ENCODE measurements at regions not wholly inside any gene's neighbourhood (a gene's known extent, or its start where the extent isn't known, plus 50 kb on each side); places are given as distances from the start of the nearest gene placed in this dataset.

DNA sequence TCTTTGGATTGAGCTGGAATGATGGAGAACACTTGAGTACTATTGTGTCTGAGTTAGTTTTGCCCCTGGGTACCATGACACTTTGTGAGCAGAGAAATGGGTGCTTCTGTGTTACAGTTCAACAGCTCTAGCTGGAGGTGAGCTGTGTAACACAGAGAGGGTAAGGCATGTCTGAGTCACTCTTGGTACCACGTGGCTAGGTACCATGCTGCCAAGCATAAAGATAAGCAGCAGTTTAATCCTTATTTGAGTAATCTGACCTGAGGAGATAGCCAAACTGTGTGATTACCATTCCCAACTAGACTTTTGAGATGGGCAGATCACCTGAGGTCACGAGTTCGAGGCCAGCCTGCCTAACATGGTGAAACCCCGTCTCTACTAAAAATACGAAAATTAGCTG lies 122.0 kb downstream of the OLFM4 start:
- DNase-seq = no peak

DNA sequence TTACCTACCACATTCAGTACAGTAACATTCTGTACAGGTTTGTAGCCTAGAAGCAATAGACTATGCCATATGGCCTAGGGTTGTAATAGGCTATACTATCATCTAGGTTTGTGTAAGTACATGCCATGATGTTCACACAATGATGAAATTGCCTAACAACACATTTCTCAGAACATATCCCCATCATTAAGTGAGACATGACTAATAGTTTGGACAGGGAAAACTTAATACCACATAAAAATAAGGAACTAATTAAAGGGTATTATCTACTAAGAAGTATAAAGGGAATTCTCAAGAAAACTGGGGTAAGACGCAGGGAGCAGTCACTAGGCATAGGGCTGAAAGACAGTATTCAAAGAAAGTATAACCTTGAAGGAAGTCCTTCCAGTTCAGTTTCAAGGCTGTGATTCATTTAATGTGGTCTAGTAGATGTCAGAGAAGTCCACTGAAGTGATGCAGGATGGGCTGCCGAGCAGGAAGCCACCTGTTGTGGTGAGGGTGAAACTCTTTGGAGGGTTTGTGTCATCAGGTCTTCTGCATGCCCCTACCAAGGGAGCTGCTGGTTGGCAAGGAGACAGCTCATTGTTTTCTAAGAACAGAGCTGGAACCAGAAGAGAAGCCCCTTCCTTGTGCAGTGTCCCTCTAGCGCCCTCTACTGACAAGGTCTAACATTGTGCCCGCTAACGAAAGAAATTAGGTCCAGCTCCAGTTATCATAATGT lies 122.9 kb downstream of the OLFM4 start:
- peak in 1 of 5 experiments; percentile 67 for DNase-seq

DNA sequence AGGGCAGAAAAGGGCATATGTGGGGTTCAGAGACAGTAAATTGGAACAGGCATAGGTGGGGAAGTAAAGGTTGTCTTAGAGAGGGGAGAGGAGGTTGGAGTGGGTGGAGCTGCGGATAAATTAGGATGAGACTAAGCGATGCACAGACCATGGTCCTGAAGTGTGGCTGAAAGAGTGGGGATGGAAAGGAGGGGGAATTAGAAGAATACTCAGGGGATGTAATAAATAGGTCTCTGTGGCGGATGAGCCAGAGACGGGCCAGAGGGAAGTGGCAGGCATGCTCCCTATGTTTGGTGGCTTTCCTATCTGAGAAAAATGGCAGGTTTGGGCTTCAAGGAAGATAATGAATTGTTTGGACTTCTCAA lies 123.4 kb downstream of the OLFM4 start:
- DNase-seq = no peak

DNA sequence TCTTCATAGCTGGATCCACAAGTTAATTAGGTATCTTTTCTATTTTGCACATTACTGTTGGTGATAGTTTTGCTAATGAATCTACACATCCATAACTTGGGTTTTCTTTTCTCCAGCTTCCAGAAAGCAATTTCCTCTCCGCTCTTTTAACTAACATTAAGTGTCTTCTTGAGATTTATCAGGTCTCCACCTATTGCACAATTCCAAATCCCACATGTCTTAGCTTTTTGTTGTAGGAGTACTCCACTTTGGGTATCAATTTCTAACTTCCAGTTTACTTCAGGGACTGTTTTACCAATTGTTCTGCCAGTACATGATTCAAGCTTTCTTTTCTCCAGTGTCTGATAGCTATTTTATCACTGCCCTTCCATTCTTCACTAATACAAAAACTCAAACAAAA lies 129.6 kb downstream of the OLFM4 start:
- DNase-seq = no peak

DNA sequence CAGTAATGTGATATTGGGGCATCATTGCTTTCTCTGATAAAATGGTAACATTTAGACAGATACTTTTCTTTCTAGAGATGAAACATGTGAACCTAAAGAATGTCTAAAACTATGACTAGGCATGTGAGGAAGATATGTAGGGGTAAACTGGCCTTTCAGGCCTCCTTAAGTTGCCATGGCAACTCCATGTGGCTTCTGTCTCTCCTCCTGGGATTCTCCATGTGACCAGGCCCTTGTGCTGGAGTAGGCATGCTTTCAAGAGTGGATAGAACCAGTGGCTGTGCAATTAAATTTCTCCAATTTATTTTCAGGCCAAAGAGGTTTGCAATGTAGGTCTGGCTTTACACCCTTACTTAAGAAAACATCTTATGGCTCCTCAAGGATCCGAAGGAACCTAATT lies 130.8 kb downstream of the OLFM4 start:
- no peak for DNase-seq

DNA sequence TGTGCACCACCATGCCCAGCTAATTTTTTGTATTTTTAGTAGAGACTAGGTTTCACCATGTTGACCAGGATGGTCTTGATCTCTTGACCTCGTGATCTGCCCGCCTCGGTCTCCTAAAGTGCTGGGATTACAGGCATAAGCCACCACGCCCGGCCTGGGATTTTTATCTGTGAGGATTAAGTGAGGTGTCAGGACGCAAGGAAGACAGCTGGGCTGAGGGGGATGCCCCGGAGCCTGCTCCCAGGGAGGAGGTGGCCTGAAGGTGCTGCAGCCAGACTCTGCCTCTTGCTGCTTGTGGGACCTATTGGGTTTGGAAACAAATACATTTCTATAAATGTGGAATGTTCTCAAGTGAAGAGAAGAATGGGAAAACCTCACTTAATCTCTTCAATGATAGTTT lies 131.6 kb downstream of the OLFM4 start:
- DNase-seq = no peak

DNA sequence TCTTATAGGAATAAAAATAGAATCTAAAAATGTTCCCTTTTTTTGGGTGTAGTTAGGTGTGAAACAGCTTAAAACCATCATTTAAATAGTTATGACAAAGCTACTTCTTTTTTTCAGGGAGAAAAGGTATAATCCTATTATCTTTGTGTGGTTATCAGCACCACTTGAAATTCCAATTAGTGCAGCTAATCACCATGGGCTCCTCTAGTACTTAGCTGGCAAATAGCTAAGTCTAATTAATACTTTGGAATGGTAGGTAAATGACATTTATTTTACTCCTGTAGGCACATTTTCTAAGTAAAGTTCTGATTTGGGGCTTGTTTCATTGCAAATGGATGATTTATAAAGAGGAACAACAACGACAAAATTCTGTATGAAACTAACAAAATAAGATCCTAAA lies 132.6 kb downstream of the OLFM4 start:
- no peak for DNase-seq

DNA sequence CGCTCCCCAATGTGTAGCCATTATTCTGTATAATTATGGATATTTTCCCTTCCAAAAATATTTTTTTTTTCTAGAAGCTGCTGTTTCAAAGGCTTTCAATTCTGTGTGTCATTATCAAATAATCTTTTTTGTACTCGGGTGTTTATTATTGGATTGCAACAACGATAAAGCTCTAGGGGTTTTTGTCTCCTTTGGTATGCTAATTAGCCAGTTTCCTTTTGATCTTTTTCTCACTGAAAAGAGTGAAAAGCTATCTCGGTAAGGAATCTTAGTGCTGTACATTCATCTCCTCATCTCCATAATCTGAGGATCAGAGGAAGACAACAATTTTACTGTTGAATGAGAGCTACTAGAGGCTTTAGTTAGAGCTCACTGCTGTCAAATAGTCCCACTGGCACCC lies 136.6 kb downstream of the OLFM4 start:
- DNase-seq = no peak

DNA sequence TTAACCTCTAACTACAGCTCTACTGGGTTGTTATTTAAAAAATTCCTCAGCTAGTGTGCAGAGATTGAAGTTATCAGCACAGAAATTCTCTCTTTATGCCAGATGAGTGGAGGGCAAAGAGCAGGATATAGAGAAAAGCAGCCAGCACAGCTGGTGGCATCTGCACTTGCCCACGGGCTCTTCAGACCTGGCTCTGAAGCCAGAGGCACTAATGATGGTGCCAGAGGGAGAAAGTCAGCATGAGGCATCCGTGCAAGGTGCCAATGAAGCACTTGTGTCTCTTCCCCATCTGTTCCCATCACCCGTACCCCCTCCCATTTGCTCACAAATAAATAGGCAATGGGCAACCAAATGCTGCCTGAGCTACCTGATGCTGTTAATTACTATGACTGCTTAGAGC lies 138.9 kb downstream of the OLFM4 start:
- no peak for DNase-seq

DNA sequence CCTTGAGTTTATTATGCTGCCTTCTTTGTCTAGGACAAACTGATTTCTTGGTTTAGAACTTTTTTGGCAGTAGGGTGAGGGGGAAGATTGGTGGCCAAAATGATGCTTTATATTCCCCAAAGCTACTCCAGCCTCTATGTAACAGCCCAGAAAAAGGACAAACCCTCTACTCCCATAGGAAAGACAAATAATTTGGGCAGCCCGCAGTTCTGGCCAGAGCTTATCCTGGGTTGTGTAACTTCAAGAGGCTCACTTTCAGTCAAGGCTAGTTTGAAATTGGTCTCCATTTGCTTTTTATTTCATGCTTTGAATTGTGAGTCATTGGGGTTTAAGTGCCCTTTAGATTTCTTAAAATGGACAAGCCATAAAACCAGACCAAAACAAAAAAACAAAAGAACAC lies 142.3 kb downstream of the OLFM4 start:
- no peak for DNase-seq

DNA sequence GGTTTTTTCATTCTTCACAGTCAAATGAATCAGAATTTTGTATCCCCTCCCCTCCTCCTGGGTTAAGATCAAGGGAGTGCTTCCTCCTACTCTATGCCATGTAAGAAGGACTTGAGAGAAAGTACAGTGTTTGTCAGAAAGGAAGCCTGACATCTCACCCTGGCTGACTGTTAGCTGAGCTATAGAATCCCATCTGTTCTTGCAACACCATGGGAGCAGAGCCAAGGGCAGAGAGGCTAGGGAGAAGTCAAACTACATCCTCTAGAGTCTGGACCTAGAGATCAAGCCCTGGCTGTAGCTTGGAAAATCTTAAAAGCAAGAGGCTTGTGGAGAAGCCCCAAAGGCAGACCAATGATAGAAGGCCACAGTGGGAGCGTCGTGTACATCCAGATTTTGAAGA lies 145.9 kb downstream of the OLFM4 start:
- DNase-seq = no peak

DNA sequence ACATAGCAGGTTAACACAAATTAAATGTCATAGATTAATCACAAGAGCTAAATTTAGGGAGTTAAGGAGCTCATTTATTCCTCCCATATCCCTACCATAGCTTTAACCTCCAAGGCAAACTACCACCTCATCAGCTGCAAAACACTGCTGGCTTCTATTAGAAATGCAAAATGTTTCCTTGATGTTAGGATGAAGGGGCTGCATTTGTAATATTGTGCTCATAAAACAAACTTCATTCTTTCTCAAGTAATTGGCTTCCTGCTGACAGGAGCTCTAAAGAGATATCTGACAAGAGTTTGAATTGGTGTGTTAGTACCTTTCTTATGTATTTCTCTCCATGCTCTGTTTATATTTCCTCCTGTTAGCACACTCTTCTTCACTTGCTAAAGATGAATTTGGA lies 152.1 kb downstream of the OLFM4 start:
- DNase-seq = no peak

DNA sequence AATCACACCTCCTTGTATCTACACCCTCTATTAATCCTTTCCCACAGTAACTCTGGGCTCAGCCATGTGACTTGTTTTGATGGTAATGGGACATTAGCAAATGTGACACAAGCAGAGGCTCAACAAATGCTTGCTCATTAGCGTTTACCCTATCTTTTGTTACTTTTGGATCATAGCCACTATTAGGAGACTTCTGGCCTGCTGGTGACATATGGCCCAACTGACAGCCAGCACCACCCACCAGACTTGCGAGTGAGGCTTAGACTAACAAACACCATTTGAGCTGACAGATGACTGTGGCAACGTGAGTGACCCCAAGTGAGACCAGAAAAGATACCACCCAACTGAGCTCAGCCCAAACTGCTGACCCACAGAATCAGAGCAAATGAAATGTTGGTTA lies 154.1 kb downstream of the OLFM4 start:
- no peak for DNase-seq

DNA sequence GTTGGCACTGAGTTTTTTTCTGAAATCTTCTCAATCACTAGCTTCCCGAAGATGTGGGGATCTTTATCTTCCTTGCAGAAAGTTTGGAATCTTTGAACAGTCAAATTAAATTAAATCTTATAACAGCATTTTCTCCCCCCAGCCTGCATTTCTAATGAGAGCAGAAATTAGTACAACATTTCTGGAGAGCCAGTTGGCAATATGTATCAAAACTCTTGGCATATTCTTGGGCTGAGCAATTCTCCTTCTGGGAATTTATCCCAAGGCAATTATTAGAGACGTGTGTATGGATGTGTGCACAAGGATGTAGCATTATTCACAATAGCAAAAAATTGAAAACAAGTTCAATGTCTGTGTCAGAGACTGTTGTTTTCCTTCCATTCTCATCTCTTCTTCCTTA lies 159.5 kb downstream of the OLFM4 start:
- no peak for DNase-seq

DNA sequence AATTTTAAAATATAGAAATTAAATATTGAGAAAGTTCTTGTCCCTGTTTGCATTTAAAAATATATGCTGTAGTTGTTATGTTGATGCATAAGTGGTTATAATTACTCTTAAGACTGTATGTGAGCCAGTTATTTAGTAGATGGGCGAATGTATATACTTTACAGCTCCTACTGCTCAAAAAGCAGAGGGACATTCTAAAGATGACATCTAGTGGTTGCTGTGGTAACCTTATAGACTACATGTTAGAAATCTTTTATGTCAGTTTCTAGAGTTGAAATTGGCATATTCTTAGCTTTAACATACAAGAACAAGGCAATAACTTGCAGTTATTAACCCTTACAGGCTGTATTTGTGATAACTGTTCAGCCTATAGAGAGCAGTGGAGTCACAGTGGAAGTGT lies 160.5 kb downstream of the OLFM4 start:
- no peak for DNase-seq

DNA sequence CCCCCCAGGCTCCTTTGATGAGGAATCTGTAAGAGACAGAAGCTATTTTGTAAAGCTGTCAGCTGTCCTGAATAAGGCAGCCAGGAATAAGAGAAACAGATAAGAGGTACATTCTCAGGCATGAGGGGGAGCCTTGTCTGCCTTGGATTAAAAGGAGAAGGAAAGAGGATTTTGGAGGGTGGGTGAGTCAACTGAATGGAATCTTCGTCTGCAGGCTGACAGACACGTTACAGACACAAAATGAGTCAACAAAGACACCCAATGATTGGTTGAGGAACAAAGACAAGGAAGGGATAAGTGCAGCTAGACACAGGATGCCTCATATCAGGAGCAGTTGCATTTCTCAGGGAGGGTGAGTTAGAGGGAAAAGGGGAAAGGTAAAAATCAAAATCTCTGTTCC lies 162.5 kb downstream of the OLFM4 start:
- no peak for DNase-seq

DNA sequence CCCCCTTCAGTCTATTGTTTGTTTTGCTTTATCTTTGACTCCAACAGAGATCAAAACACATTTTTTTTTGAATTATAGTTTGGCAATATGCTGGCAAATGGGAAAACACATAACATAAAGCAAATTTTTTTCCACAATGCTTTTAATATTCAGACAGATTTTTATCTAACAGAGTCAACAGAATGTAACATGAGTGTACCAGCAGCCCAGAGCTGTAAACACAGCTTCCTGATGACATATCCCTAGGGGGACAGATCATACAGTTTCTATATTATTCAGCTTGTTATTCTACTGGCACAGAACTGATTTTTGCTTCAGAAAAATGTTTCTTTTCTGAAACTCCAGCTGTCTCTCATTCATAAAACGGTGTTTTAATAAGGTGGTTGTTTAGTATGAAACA lies 168.8 kb downstream of the OLFM4 start:
- DNase-seq = no peak

DNA sequence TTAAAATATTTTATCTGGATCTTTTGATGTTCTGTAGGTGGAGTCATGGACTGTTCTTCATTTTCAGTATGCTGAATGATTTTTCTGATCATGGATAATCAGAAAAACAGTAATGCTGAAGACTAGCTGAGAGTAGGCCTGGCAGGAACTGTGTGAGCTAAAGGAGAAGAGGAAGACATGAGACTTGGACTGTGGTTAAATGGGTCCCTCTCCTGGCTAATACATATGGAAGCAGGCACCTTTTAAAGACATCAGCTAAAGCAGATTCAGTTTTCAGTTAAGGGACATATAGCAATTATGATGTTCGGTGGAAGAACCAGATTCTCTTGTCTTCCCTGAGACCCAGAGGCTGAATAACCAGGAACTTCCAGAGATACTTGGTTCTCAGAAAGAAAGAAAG lies 169.4 kb downstream of the OLFM4 start:
- no peak for DNase-seq

DNA sequence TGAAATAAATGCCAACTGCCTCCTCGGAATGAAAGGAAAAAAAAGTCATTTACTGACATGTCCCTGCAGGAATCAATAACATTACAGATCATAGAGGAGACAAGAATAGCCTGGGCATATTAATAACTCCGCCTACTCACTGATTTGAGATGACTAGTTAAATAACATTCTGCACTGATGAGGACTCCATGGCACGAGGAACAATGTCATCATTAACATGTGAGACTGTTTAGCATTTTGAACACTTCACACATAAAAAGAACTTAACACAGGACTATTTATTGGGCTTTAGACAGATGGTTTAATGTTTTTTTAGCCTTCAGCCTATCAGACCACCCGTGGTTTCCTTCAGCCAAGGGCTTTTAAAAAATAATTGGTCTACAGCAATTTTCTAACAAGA lies 170.1 kb downstream of the OLFM4 start:
- DNase-seq = no peak

DNA sequence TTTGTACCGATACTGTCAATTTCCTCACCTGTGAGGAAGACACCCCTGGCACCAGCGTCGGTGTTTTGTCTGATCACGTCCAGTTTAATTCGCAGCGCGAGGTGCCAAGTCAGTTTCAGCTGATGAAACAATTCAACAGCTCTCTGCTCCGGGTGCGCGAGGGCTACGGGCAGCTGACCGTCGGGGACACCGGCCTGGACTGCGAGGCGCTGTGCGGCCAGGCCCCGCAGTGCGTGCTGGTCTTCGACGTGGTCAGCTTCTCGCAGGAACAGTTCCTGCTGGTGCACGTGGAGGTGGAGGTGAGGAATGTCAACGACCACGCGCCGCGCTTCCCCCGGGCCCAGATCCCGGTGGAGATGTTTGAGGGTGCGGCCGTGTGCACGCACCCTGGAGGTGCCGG lies 171.5 kb downstream of the OLFM4 start:
- DNase-seq = no peak

DNA sequence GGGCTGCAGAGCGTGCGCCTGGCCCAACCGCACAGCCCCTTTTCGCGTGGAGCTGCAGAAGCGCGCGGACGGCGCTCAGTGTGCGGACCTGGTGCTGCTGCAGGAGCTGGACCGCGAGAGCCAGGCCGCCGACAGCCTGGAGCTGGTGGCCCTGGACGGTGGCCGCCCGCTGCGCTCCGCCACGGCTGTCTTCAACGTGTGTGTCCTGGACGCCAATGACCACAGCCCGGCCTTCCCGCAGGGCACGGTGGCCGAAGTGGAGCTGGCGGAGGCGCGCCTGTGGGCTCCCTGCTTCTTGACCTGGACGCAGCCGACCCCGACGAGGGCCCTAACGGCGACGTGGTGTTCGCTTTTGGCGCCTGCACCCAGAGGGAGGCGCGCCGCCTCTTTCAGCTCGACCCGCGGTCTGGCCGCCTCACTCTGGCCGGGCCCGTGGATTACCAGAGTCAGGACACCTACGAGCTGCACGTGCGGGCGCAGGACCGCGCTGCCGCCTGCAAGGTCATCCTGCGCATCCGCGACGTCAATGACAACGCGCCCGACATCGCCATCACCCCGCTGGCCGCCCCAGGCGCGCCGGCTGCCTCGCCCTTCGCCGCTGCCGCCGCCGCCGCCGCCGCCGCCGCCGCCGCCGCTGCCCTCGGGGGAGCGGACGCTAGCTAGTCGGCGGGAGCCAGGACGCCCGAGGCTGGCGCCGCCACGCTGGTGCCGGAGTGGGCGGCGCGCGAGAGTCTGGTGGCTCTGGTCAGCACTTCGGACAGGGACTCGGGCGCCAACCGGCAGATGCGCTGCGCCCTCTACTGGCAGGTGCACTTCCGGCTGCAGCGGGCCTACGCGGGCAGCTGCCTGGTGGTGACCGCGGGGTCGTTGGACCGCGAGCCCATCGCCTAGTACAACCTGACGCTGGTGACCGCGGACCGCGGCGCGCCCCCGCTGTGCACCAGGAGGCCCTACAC lies 172.2 kb downstream of the OLFM4 start:
- DNase-seq = peak in 1 of 5 experiments; percentile 29

DNA sequence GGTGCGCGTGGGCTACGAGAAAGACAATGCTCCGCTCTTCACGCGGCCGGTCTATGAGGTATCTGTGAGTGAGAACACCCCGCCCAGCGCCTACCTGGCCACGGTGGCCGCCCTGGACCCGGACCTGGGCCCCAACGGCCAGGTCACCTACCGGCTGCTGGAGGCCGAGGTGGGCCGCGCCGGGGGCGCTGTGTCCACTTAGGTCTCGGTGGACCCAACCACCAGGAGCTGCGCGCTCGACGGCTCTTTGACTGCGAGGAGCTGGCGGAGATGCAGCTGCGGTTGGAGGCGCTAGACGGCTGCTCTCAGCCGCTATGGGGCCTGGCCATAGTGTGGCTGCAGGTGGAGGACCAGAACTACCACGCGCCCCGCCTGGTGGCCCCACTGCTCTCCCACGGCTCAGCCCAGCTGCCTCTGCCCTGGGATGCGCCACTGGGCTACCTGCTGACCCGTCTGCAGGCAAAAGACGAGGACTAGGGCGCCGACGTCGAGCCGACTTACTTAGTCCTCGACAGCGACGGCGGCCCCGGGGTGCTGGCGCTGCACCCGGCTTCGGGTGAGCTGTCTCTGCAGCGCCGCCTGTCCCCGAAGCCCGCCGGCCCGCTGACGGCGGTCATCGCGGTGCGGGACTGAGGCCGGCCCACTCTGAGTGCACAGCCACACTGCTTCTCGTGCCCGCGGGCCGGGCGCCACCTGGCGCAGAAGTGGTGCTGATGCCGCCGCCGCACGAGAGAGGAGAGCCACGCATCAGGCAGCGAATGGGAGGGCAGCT lies 173.0 kb downstream of the OLFM4 start:
- no peak for DNase-seq

DNA sequence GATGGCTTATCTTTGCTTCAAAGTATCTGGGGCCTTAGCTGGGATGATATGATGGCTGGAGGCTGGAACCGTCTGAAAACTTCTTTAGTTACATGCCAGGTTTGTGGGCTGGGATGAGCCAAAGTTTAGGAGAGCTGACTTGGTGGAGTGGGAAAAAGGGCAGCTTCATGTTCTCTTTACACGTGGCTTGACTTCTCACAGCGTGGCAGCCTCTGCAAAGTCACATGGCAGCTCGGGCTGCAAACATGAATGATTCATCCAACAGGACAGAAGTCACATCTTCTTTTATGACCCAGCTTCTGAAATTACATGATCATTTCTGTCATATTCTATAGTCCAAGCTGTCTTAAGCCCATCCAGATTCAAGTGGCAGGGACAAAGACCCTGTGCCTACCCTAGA lies 176.0 kb downstream of the OLFM4 start:
- DNase-seq = no peak

DNA sequence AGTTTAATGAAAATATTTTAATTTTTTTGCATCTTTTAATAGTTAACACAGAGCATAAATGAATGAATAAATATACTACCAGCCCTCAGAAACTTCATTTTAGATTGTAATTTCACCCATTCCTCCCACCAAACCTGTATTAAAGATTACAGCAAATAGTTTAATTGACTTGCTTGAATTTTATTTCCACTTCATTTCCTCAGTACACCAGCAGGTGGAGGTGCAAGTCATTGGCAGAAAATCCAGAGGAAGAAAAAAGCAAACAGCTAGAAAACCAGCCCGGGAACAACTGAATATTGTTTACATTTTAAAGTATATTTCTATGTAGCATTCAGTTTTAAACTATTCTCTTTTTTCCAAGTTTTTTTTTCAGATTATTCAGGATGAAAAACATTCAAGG lies 177.8 kb downstream of the OLFM4 start:
- DNase-seq = no peak

All from T-helper 2 cell (primary cell).